H9 (cell line): ENCODE measurements at regions not wholly inside any gene's neighbourhood (a gene's known extent, or its start where the extent isn't known, plus 50 kb on each side); places are given as distances from the start of the nearest gene placed in this dataset.

Experiments used
- DNase-seq: peaks from one replicate; pipeline ENCODE4 v3.0.0-alpha.2; 2017
- H2AFZ ChIP-seq: one replicate; pipeline ENCODE4 v1.6.1; 2013; ENCODE audit warnings: mild to moderate bottlenecking, low read length, control low read depth, moderate library complexity
- H2AK5ac ChIP-seq: 2 replicates; pipeline ENCODE4 v1.6.1; 2013; ENCODE audit warnings: low read length, control low read depth, mixed read lengths; ENCODE audit not compliant: insufficient read length
- H2BK120ac ChIP-seq: one replicate; pipeline ENCODE4 v1.6.1; 2013; ENCODE audit warnings: low read depth, mild to moderate bottlenecking, low read length, control low read depth, inconsistent platforms; ENCODE audit not compliant: poor library complexity, severe bottlenecking
- H2BK12ac ChIP-seq: 2 replicates; pipeline ENCODE4 v1.6.1; 2013; ENCODE audit warnings: low read length, control low read depth, mixed read lengths, low read depth; ENCODE audit not compliant: insufficient read length
- H2BK15ac ChIP-seq: 2 replicates; pipeline ENCODE4 v1.6.1; 2013; ENCODE audit warnings: low read depth, low read length, control low read depth
- H2BK20ac ChIP-seq: one replicate; pipeline ENCODE4 v1.6.1; 2013; ENCODE audit warnings: low read depth, mild to moderate bottlenecking, low read length, control low read depth, inconsistent platforms; ENCODE audit not compliant: poor library complexity, severe bottlenecking
- H2BK5ac ChIP-seq: 2 replicates; pipeline ENCODE4 v1.6.1; 2013; ENCODE audit warnings: low read length, control low read depth, mixed read lengths; ENCODE audit not compliant: insufficient read length
- H3K14ac ChIP-seq: 2 replicates; pipeline ENCODE4 v1.6.1; 2013; ENCODE audit warnings: low read length, control low read depth; ENCODE audit not compliant: insufficient read depth
- H3K18ac ChIP-seq: 2 replicates; pipeline ENCODE4 v1.6.1; 2013; ENCODE audit warnings: low read depth, mild to moderate bottlenecking, mixed read lengths, low read length, control low read depth; ENCODE audit not compliant: insufficient read length
- H3K23ac ChIP-seq: 2 replicates; pipeline ENCODE4 v1.6.1; 2013; ENCODE audit warnings: low read length, control low read depth, mixed read lengths, low read depth; ENCODE audit not compliant: insufficient read length
- H3K23me2 ChIP-seq: 2 replicates; pipeline ENCODE4 v1.6.1; 2013; ENCODE audit warnings: low read depth, mild to moderate bottlenecking, mixed read lengths, low read length, control low read depth; ENCODE audit not compliant: insufficient read length, poor library complexity, severe bottlenecking
- H3K27ac ChIP-seq: 2 replicates; pipeline ENCODE4 v1.5.1; 2013; ENCODE audit warnings: low read length, control low read depth, mixed read lengths, low read depth; ENCODE audit not compliant: insufficient read length
- H3K27me3 ChIP-seq: 2 replicates; pipeline ENCODE4 v1.6.1; 2013; ENCODE audit warnings: low read length, control low read depth, inconsistent platforms; ENCODE audit not compliant: insufficient read depth
- H3K4ac ChIP-seq: 2 replicates; pipeline ENCODE4 v1.6.1; 2013; ENCODE audit warnings: low read depth, mild to moderate bottlenecking, control low read depth, inconsistent platforms, low read length, moderate library complexity
- H3K4me1 ChIP-seq: 2 replicates; pipeline ENCODE4 v1.6.1; 2013; ENCODE audit warnings: low read length, control low read depth, inconsistent platforms; ENCODE audit not compliant: insufficient read depth
- H3K4me2 ChIP-seq: 2 replicates; pipeline ENCODE4 v1.6.1; 2013; ENCODE audit warnings: low read length, control low read depth, mixed read lengths; ENCODE audit not compliant: insufficient read length, insufficient read depth
- H3K56ac ChIP-seq: 2 replicates; pipeline ENCODE4 v1.6.1; 2013; ENCODE audit warnings: low read depth, mild to moderate bottlenecking, mixed read lengths, low read length, control low read depth; ENCODE audit not compliant: insufficient read length
- H3K79me1 ChIP-seq: 2 replicates; pipeline ENCODE4 v1.6.1; 2013; ENCODE audit warnings: low read depth, mild to moderate bottlenecking, moderate library complexity, low read length, control low read depth, inconsistent platforms; ENCODE audit not compliant: insufficient read depth, poor library complexity, severe bottlenecking
- H3K79me2 ChIP-seq: 2 replicates; pipeline ENCODE4 v1.6.1; 2013; ENCODE audit warnings: low read length, control low read depth, inconsistent platforms; ENCODE audit not compliant: insufficient read depth
- H3K9ac ChIP-seq: 2 replicates; pipeline ENCODE4 v1.6.1; 2013; ENCODE audit warnings: low read length, control low read depth, mixed read lengths; ENCODE audit not compliant: insufficient read length; ENCODE audit errors: extremely low read depth
- H3K9me3 ChIP-seq: one replicate; pipeline ENCODE4 v1.6.1; 2013; ENCODE audit warnings: low read depth, low read length, inconsistent platforms; ENCODE audit not compliant: control insufficient read depth
- H3T11ph ChIP-seq: one replicate; pipeline ENCODE4 v1.6.1; 2013; ENCODE audit warnings: mild to moderate bottlenecking, low read length, control low read depth, inconsistent platforms
- H4K20me1 ChIP-seq: one replicate; pipeline ENCODE4 v1.6.1; 2013; ENCODE audit not compliant: control insufficient read depth, insufficient read length, insufficient read depth
- H4K5ac ChIP-seq: 2 replicates; pipeline ENCODE4 v1.6.1; 2013; ENCODE audit warnings: low read depth, mild to moderate bottlenecking, mixed read lengths, low read length, control low read depth; ENCODE audit not compliant: insufficient read length
- H4K8ac ChIP-seq: replicated peaks from 2 replicates; pipeline ENCODE4 v1.6.1; 2013; ENCODE audit warnings: low read length, control low read depth, mixed read lengths, low read depth; ENCODE audit not compliant: insufficient read length
- H4K91ac ChIP-seq: 2 replicates; pipeline ENCODE4 v1.6.1; 2013; ENCODE audit warnings: low read depth, mild to moderate bottlenecking, moderate library complexity, mixed read lengths, low read length, control low read depth; ENCODE audit not compliant: insufficient read length
- H3K27ac Mint-ChIP-seq, 3 experiments: 2 replicates in 2 of 3; 3 replicates in 1 of 3; pipeline ENCODE4 v1.8.0; 2020 to 2021; ENCODE audit warnings: mixed read lengths in 3 of 3, mild to moderate bottlenecking in 1 of 3, moderate library complexity in 1 of 3
- H3K27me3 Mint-ChIP-seq: 2 replicates; pipeline ENCODE4 v1.8.0; 2021; ENCODE audit warnings: low read depth, mild to moderate bottlenecking, moderate library complexity, mixed read lengths
- H3K36me3 Mint-ChIP-seq, 3 experiments: 2 replicates in 2 of 3; 3 replicates in 1 of 3; pipeline ENCODE4 v1.8.0; 2020 to 2021; ENCODE audit warnings: low read depth in 3 of 3, mixed read lengths in 3 of 3; ENCODE audit not compliant: insufficient read depth in 1 of 3
- H3K4me1 Mint-ChIP-seq, 2 experiments: 2 replicates each; pipeline ENCODE4 v1.8.0; 2020; ENCODE audit warnings: mixed read lengths in 2 of 2
- H3K4me3 Mint-ChIP-seq, 2 experiments: 2 replicates in 1 of 2; 3 replicates in 1 of 2; pipeline ENCODE4 v1.8.0; 2020 to 2021; ENCODE audit warnings: mild to moderate bottlenecking in 2 of 2, mixed read lengths in 2 of 2, moderate library complexity in 1 of 2
- H3K9me3 Mint-ChIP-seq, 2 experiments: 2 replicates in 1 of 2; 3 replicates in 1 of 2; pipeline ENCODE4 v1.8.0; 2020; ENCODE audit warnings: mild to moderate bottlenecking in 2 of 2, mixed read lengths in 2 of 2, moderate library complexity in 1 of 2
- CTCF ChIP-seq: fragments of 200-600 bp; sonication (generic); conservative IDR thresholded peaks from 3 replicates; pipeline ENCODE4 v1.8.0; 2021; ENCODE audit warnings: antibody characterized with exemption, mild to moderate bottlenecking
- WGBS: extraction: QIAGEN DNeasy Blood & Tissue Kit; methylation state at CpG from one replicate; pipeline ENCODE4 v1.1.7; 2013; ENCODE audit warnings: missing lambda C conversion rate, low lambda C conversion rate, mixed read lengths; ENCODE audit not compliant: insufficient read length; ENCODE audit errors: extremely low coverage; 5-methylcytosine and 5-hydroxymethylcytosine counted together

- H3K36me3 Mint-ChIP-seq = peaks cover 0 to 5% (median 2%) of the 10 kb centered on the region in 3 experiments; a peak in 3 of 7 replicates
- Histone ChIP-seq H2BK20ac (no peak overlapping the region), H2AFZ (no peak overlapping the region), H3K23ac (no peak overlapping the region), H3K56ac (no peak overlapping the region), H4K8ac (no peak overlapping the region), H3K79me1 (no peaks in the 10 kb centered on the region), H3K4me1 (no peaks in the 10 kb centered on the region), H2BK120ac (no peak overlapping the region), H4K91ac (no peak overlapping the region), H3K23me2 (no peaks in the 10 kb centered on the region), H3K14ac (no peak overlapping the region), H2BK12ac (no peak overlapping the region), H2BK15ac (no peak overlapping the region), H3K18ac (no peak overlapping the region), H3K79me2 (no peaks in the 10 kb centered on the region), H4K5ac (no peak overlapping the region), H3K9me3 (no peaks in the 10 kb centered on the region), H4K20me1 (no peaks in the 10 kb centered on the region), H2AK5ac (no peak overlapping the region), H3K27me3 (no peaks in the 10 kb centered on the region), H3K4me2 (no peak overlapping the region), H3K9ac (no peak overlapping the region), H2BK5ac (no peak overlapping the region), H3K27ac (no peak overlapping the region), H3T11ph (no peak overlapping the region), H3K4ac (no peak overlapping the region)
- WGBS = no CpG with 5 or more reads among the region's 1 CpG
- no peak overlapping the region for H3K27ac Mint-ChIP-seq
- H3K27me3 Mint-ChIP-seq = no peaks in the 10 kb centered on the region
- H3K4me1 Mint-ChIP-seq = no peaks in the 10 kb centered on the region
- TF ChIP-seq CTCF = no peak
- no peak overlapping the region for H3K4me3 Mint-ChIP-seq
- H3K9me3 Mint-ChIP-seq = peaks cover under 1 to 5% of the 10 kb centered on the region in 2 experiments; a peak in 4 of 5 replicates
- DNase-seq = no peak
Measured at GRCh38 chr21:27447843-27448242, 481.0 kb upstream of the ADAMTS5 start.
